Epithelial cell of proximal tubule (primary cell): ENCODE measurements at regions not wholly inside any gene's neighbourhood (a gene's known extent, or its start where the extent isn't known, plus 50 kb on each side); places are given as distances from the start of the nearest gene placed in this dataset.
"Not testable (repeated sequence)": the region's sequence is repeated elsewhere in the genome, so short reads cannot be mapped to it uniquely, and the experiment has no call there.

Experiments
- DNase-seq: peaks from one replicate; pipeline ENCODE4 v3.0.0-alpha.2; 2011; ENCODE audit warnings: low read depth
- H3K4me3 ChIP-seq: 2 replicates; pipeline ENCODE4 v1.5.1; 2011; ENCODE audit warnings: low read depth, mild to moderate bottlenecking, low read length
- TF ChIP-seq, protein P1 (sequence below): conservative IDR thresholded peaks from 2 replicates; pipeline ENCODE4 v1.5.1; 2012; ENCODE audit warnings: low read depth, mild to moderate bottlenecking, low read length

DNA sequence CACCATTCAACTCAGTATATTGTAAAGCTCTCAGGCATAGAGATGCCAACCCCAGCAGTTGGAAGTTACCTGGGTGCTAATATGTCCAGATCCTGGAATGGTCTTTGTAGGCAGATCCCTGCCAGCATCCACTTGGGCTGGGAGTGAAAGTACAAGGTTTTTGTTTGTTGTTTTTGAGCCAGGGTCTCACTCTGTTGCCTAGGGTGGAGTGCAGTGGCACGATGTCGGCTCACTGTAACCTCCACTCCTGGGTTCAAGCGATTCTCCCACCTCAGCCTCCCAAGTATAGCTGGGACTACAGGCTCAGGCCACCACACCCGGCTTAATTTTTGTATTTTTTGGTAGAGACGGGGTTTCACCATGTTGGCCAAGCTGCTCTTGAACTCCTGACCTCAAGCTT lies 177.6 kb downstream of the IRF8 start:
- TF ChIP-seq, protein P1, sequence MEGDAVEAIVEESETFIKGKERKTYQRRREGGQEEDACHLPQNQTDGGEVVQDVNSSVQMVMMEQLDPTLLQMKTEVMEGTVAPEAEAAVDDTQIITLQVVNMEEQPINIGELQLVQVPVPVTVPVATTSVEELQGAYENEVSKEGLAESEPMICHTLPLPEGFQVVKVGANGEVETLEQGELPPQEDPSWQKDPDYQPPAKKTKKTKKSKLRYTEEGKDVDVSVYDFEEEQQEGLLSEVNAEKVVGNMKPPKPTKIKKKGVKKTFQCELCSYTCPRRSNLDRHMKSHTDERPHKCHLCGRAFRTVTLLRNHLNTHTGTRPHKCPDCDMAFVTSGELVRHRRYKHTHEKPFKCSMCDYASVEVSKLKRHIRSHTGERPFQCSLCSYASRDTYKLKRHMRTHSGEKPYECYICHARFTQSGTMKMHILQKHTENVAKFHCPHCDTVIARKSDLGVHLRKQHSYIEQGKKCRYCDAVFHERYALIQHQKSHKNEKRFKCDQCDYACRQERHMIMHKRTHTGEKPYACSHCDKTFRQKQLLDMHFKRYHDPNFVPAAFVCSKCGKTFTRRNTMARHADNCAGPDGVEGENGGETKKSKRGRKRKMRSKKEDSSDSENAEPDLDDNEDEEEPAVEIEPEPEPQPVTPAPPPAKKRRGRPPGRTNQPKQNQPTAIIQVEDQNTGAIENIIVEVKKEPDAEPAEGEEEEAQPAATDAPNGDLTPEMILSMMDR, result no peak
- no peak for DNase-seq
- no peak overlapping the region for H3K4me3 ChIP-seq

DNA sequence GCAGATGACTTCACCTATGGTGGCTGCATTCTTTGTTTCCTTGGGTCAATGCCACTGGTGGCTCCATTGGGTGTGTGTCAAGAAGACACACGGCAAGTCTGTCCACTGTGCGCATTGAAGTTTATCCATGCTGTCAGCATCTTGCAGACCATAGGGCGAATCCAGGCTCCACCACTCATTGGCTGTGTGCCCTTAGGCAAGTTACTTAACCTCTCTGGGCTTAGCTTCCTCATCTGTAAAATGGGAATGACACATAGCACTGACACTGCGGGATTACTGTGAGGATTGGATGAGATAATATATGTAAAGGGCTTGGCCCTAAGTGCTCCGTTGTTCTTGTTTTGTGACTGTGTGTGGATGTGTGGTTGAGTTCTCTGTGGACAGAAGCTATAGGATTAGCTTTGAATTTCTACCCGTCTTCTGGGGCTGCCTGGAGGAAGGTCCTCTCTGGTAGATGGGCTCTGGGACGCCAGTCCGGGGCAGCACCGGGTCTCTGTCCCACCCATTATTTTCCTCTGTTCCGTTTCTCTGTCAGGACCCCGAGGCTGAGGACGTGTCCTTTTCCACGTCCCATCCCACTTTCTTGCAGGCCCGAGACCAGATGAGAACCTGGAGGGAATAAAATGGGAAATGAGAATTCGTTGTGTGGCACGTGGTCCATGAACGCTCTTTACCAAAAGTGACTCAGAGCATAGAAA lies 178.4 kb downstream of the IRF8 start:
- TF ChIP-seq, protein P1, result no peak
- no peak overlapping the region for H3K4me3 ChIP-seq

DNA sequence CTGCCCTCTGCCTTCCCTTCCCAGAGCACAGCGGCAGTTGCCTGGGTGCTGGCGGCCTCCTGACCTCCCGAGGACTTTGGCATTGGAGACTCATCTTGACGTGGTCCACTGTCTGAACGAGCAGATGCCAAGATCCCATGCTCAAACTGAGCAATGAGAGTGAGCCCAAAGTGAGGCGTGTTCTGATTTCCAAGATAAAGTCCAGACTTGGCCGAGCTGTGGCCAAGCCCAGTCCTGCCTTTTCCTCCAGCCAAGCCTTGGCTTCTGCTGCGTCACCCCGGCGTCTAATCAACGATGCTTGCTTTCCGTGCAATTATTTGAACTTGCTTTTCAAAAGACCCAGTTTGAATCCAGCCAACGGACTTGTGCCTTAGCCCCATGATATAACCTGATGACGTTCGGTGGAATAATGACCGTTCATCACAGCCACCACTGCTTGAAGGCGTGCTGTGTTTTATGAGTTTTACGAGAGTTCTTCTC lies 179.2 kb downstream of the IRF8 start:
- DNase-seq, result no peak
- TF ChIP-seq, protein P1, result no peak
- no peak overlapping the region for H3K4me3 ChIP-seq

More for the DNA sequence above, 178.4 kb downstream of the IRF8 start:
- no peak for DNase-seq

DNA sequence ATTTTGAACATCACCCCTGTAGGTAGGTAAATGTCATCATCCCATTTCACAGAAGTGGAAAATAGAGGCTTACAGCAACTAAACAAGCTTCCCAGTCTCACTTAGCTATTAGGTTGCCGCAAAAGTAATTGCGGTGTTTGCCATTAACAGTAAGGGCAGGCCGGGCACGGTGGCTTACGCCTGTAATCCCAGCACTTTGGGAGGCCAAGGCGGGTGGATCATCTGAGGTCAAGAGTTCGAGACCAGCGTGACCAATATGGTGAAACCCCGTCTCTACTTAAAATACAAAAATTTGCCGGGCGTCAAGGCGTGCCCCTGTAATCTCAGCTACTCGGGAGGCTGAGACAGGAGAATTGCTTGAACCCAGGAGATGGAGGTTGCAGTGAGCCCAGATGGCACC lies 179.7 kb downstream of the IRF8 start:
- not testable (repeated sequence) for H3K4me3 ChIP-seq, DNase-seq

DNA sequence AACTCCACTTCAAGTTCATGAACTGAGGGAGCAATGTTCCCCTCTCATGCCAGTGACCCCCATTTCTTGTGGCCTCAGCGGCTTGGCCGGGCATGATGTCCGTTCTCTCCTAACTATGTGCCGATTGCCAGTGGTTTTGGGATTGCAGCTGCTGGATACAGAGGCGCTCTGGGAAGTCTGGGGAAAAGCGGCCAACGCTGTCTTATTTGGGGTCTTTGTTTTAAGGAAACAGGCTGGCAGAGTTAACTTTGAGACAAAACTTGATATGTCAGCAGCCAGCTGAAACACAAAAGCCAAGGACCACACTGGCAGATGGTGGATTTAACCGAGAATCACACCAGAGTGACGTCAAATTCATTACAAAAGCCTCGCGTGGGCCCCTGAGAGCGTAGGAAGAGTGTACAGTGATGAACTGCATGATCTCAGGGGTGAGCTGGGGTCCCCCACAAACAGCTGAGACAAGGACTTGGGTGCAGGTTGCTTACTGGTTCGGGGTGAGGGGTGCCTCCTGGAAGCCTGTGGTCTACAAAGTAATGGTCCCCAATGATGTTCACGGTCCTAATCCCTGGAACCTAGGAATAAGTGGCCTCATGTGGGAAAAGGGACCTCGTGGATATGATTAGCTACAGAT lies 180.4 kb downstream of the IRF8 start:
- TF ChIP-seq, protein P1, result no peak
- DNase-seq, result no peak
- no peak overlapping the region for H3K4me3 ChIP-seq

DNA sequence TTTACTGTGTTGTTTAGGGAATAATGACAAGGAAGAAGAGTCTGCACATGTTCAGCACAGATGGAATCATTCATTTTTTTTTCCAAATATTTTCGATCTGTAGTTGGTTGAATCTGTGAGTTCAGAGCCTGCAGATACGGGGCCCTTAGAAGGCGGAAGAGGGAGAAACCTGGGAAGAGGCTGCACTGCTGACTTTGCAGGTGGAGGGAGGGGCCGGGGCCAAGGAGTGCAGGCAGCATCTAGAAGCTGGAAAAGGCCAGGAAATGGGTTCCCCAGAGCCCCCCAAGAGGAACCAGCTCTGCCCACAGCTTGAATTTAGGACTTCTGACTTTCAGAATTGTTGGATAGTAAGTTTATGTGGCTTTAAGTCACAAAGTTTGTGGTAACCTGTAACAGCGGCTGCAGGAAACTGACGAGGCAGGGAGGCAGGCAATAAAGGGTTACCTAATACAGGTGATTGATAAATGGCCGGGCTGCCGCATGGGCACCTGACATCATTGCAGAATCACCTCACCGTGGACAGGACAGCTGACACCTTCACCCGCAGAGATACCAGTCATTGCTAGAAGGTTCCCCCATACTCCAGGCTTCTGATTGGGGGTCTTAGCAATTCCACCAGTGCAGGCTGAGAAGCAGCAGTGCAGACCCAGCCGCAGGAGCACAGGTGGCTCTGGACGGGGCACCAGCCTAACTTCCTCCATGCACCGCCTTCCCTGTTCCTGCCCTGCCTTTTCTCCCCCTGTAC lies 181.3 kb downstream of the IRF8 start:
- no peak for DNase-seq
- TF ChIP-seq, protein P1, result no peak
- no peak overlapping the region for H3K4me3 ChIP-seq

DNA sequence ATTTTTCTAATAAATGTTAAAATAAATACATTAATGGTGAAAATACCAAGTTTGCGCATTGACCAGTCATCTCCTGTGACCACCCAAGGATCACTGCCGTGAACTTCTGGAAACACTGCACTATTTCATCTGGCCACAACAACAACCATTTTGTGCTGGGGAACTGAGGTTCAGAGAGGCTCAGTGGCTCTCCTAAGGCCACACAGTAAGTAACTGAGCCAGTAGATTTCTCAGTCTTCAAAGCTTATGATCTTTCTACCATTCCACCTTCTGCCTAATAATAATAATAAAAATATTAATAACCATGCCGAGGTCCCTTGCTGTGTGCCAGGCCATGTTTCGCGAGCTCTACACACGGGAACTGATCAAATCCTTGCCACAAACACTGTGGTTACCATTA lies 182.0 kb downstream of the IRF8 start:
- TF ChIP-seq, protein P1, result no peak
- H3K4me3 ChIP-seq, result no peak overlapping the region
- DNase-seq, result no peak
